ENCODE measurements at regions not wholly inside any gene's neighbourhood (a gene's known extent, or its start where the extent isn't known, plus 50 kb on each side); places are given as distances from the start of the nearest gene placed in this dataset.

DNA sequence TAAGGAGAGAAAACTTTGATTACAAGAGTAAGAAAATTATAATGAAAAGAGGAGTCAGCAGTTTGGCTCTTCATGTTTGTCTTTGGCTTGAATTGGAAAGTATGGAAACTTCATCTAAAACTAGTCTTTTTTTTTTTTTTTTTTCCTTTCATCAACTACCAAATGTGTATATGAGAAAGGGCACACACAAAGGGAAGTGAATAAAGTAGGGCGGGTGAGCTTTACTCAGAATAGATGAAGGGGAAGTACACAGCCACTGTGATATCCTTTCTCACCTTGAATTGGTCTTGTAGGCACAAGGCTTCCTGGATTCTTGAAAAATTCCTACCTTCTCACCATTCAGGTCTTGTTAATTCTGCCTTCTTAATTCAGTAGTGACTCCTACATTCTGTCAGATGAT, 652.3 kb upstream of the KCNMB2 start:
- TF ChIP-seq, protein P1, sequence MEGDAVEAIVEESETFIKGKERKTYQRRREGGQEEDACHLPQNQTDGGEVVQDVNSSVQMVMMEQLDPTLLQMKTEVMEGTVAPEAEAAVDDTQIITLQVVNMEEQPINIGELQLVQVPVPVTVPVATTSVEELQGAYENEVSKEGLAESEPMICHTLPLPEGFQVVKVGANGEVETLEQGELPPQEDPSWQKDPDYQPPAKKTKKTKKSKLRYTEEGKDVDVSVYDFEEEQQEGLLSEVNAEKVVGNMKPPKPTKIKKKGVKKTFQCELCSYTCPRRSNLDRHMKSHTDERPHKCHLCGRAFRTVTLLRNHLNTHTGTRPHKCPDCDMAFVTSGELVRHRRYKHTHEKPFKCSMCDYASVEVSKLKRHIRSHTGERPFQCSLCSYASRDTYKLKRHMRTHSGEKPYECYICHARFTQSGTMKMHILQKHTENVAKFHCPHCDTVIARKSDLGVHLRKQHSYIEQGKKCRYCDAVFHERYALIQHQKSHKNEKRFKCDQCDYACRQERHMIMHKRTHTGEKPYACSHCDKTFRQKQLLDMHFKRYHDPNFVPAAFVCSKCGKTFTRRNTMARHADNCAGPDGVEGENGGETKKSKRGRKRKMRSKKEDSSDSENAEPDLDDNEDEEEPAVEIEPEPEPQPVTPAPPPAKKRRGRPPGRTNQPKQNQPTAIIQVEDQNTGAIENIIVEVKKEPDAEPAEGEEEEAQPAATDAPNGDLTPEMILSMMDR (IDR thresholded peaks at IDR 0.05) = no peak
- TF ChIP-seq POLR2A (IDR thresholded peaks at IDR 0.05) = no peak
